Embryonic facial prominence (tissue), 1 donor: ENCODE measurements at regions not wholly inside any gene's neighbourhood (a gene's known extent, or its start where the extent isn't known, plus 50 kb on each side); places are given as distances from the start of the nearest gene placed in this dataset.
"Not testable (repeated sequence)": the region's sequence is repeated elsewhere in the genome, so short reads cannot be mapped to it uniquely, and the experiment has no call there.

Experiments used
- DNase-seq: peaks from one replicate; pipeline ENCODE4 v3.0.0-alpha.2; 2016; ENCODE audit errors: extremely low spot score

DNA sequence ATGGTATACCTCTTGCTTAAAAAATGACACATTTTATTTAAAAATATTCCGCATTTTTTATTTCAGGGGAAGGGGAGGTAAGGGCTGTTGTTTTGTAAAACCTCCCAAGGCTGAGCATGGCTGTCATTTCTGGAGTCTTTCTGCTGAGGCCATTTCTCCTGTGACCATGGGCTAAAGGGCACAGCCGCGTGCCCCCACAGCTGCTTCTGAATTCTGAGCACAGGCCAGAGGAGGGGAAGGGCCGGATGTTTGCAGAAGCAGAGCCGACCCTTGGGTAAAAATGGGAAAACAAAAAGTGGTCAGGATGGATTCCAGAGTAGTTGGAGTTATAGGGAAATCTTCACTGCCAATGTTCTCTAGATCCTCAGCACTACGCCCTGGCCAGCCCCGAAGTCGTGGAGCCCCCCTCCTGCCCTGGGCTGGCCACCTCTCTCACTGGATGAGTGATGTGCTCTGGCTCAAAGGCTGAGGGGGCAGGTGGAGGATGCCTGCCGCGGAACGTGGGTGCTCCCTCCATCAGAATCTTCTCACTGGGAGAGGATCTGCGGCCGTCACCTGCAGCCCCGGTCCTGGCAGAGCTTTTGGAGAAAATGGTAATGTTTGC lies 131.3 kb upstream of the ZEB1 start:
- no peak for DNase-seq

DNA sequence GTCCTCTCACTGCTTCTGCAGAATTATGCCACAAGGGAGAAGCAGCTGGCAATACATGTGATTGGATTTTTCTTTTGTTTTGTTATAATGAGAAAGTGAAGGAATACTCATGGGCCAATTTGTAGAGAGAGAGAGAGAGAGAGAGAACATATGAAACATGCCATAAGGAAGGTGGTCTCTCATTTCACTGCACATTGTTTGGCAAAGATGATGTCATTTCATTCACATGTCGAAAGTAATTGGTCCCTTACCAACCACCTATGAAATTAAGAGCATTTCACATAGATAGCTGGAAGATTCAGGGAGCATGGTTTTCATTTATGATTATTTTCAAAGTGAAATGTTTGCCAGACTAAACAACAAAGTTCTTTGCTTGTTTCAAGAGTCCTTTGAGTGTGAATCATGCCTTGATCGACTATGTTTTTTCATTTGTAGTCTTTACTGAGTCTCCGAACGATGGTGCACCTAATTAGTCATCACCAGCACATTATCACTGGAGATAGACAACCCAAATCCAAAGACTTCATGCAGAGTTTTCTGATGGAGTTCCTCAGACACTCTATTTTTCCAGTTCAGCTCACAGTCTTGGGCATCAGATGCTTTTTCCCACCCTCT lies 130.1 kb upstream of the ZEB1 start:
- no peak for DNase-seq

DNA sequence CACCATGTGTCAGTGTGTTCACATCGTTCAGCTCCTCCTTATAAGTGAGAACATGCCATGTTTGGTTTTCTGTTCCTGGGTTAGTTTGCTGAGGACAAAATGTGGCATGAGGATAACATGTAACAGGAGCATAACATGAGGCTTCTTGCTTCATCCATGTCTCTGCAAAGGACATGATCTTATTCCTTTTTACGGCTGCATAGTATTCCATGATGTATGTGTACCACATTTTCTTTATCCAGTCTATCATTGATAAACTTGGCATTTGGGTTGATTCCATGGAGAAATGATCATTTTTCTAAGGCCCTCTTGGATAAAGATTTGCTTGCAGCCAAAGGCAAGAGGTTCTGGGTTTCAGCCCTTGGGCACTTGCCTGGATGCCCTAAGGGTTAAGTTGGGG lies 128.5 kb upstream of the ZEB1 start:
- DNase-seq, result no peak

DNA sequence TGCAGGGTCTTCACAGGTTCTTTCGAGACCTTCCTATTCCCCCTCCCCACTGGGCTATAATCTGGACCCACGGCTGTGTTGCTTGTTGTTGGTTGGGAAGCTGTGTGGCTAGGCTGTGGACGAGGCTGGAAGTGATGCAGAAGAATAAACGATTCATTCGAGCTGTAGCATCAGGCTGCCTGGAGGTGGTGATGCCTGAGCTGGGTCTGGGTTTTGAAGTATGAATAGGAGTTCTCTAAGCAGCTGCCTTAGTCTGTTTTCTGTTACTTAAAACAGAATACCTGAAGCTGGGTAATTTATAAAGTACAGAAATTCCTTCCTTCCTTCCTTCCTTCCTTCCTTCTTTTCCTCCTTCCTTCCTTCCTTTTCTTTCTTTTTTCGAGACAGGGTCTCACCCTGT lies 126.5 kb upstream of the ZEB1 start:
- no peak for DNase-seq

DNA sequence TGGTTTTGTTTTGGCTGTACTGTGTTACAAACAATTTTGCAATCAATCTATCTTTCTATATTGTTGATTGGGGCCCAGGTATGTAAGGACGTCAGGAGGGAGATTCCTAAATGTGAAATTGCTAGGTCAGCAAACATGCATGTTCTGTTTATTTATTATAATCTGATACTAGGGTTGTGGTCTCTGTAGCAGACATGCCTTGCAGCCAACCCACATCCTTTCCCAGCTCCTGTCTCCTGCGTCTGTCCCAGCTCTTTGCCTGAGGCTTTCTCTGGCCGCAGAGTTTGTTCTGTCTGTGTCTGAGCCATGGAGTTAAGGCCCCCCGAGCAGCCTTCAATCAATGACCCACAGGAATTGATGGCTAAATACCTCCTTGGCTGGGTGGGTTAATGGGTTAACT lies 124.0 kb upstream of the ZEB1 start:
- peak; percentile 18 for DNase-seq

DNA sequence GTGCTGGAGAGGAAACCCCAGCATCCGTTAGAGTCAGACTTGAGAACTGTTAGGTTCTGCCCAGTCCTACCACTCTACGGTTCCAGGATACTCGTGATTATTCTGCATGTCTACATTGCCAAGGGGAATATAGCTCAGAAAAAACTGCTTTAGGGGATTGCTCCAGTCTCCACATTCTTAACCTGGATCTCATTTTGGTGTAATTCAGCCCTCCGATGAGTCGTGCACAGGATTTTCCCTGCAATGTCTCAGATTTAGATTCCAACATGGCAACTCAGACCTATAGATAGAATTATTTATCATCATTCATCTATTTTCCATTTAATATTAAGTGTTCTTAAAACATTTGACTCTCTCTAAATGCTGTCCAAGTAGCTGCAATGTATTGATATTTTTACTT lies 121.1 kb upstream of the ZEB1 start:
- DNase-seq, result no peak

DNA sequence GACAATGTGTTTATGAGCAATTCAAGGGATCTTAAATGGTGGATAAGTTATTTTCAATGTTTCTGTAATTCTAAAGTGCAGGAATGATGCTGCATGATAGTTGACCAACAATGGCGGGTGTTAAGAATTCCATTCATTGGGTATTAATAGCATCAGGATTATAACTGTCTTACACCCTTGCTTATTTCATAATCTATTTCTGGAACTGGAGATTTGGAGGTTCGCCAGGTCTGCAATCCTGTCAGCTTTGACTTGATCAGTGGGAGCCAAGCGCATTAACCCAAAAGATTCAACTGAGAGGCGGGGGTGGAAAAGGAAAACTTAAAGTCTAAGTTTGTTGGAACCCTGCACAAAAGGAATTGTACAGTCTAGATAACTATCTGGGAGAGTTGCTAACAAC lies 114.9 kb upstream of the ZEB1 start:
- DNase-seq, result no peak

DNA sequence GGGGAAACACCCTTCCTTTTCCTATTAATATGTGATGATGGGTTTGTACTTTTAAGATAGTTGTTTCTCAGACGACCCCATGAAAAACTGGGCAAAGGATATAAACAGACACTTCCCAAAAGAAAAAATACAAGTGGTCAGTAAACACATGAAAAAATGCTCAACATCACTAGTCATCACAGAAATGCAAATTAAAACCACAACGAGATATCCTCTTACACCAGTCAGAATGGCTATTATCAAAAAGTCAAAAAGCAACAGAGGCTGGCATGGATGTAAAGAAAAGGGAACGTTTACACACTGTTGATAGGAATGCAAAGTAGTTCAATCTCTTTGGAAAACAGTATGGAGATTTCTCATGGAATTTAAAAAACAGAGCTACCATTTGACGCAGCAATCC lies 111.4 kb upstream of the ZEB1 start:
- DNase-seq, result no peak

DNA sequence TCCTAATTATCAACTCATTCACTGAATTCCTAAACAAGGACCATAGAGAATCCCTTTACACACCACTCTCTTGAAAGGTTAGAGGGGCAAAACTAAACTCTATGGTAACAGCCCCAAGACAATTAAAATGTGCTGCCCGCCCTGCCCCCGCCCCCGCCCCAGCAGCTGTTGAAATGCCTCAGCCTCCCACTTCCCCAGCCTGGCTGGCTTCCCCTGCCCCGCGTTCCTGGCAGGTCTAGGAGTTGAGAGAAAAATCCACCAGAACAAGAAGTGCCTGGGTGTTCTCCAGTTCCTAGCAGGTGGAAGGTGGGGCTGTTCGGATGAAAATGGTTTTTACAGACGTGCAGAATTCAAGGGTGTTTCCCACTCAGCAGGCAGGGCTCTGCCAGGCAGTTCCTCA lies 109.5 kb upstream of the ZEB1 start:
- DNase-seq, result no peak

DNA sequence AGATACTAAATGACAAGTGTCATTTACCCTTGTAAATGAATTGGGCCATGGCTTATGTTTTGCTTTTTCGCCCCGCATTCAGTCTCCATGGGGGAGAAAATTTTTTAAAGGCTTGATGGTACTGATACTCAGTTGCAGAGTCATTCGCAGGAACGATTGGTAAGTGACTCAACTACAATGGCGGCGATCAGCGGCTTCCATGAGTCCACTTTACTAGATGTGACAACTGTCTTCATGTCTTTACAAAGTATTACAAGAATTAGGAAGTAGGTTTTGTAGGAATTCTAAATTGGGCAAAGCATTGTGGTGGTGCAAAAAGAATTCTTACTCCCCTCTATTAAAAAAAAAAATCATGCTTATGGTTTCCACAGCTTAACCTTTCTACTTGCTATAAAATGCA lies 108.8 kb upstream of the ZEB1 start:
- DNase-seq, result no peak

DNA sequence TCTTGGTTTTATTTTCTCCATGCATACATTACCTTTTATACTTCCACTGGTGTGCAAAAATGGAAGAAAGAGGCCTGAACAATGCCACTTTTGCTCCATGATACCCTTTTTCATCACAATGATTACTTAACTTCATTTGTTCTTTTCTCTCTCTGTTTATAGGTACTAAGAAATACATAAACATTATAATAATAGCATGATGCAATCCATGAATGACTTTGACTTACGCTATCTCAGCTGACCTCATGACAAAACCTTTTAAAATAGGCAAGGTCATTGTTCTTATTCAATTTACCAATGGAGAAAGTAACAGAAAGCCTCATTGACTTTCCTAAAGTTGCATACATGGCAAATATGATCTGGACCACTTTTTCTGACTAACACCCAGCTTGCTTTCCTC lies 105.1 kb upstream of the ZEB1 start:
- DNase-seq, result no peak

DNA sequence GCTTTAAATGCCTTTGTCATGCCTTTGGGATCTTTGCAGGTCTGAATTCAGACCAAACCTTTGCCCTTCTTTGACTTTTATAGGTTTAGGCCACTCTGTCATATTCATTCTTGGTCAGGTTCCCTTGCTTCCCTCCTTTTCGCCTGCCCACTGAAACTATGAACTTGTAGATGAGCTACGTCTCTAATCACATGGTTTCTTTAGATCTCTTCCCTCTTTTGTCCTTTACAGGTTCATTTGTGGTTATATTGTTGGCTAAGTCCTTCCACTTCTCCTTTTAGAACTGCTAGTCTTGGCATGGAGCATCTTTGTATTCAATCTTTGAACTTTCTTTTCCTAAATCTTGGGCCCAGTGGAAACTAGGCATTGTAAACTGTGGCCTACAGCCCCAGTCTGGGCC lies 104.0 kb upstream of the ZEB1 start:
- no peak for DNase-seq

DNA sequence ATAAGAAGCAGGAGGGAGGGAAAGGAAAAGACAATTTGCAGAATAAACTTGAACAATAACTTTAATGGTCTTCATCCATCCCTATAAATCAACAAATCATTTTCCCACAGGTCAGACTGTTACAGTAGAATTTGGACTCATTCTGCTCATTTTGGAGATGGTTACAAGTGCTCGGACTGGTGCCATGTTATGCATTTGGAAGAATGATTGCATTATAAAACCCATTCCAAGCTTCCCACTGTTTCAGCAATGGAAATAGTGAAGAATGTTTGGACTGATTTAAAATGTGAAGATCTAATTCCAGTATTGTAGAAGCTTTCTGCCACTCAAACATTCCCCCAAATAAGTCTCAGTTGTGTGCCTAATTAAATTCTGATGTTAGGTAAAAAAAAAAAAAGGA lies 99.7 kb upstream of the ZEB1 start:
- DNase-seq, result no peak

DNA sequence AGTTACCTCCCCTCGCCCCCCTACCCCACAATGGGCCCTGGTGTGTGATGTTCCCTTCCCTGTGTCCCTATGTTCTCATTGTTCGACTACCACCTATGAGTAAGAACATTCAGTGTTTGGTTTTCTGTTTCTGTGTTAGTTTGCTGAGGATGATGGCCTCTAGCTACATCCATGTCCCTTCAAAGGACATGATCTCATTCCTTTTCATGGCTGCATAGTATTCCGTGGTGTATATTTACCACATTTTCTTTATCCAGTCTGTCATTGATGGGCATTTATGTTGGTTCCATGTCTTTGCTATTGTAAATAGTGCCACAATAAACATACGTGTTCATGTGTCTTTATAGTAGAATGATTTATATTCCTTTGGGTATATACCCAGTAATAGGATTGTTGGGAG lies 90.2 kb upstream of the ZEB1 start:
- DNase-seq, result not testable (repeated sequence)

DNA sequence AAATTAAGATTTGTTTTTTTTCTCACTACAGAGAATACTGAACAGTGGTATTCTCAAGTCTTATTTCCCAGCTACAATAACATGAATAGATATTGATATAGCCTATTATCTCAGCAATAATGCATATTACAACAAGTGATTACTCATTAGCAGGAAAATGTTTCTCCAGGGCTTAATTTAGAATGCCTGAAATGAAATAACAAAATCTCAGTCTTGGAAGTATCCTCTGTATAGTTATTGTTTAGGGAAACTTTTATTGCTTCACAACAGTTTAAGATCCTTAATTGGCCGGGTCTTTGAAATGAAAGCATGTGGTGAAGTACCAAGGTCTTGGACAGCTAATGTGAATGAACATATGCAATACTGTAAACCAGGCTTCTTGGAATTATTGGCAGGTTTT lies 79.1 kb upstream of the ZEB1 start:
- no peak for DNase-seq

DNA sequence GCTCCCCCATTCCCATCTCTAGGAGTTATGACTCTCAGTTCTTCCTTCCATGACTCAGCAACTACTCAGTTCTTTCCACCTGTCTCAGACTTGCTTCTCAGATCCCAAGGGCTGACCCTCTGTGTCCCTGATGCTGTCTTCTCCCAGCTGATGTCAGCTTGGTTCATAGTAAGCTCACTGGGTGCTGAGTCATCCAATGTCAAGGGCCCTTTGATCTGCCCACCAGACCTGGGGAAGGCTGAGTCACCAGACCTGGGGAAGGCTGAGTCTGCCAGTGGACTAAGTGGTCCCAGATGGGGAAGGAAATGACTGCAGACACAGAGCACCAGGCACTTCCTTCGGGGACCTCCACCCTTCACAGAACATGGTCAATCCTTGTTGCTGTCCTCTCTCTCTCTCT lies 76.1 kb upstream of the ZEB1 start:
- no peak for DNase-seq

DNA sequence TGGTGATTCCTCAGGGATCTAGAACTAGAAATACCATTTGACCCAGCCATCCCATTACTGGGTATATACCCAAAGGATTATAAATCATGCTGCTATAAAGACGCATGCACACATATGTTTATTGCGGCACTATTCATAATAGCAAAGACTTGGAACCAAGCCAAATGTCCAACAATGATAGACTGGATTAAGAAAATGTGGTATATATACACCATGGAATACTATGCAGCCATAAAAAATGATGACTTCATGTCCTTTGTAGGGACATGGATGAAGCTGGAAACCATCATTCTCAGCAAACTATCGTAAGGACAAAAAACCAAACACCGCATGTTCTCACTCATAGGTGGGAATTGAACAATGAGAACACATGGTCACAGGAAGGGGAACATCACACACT lies 67.9 kb upstream of the ZEB1 start:
- not testable (repeated sequence) for DNase-seq

DNA sequence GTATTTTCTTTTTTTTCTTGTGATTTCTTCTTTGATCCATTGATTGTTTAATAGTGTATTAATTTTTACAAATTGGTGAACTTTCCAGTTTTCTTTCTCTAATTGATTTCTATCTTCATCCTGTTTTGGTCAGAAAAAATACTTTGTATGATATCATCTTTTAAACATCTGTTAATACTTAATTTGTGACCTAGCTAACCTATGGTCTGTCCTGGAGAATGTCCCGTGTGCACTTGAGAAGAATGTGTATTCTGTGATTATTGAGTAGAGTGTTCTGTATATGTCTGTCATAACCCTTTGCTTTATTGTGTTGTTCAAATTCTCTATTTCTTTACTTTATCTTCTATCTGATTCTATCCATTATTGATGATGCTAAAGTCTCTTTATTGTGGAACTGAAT lies 65.8 kb upstream of the ZEB1 start:
- DNase-seq, result no peak

DNA sequence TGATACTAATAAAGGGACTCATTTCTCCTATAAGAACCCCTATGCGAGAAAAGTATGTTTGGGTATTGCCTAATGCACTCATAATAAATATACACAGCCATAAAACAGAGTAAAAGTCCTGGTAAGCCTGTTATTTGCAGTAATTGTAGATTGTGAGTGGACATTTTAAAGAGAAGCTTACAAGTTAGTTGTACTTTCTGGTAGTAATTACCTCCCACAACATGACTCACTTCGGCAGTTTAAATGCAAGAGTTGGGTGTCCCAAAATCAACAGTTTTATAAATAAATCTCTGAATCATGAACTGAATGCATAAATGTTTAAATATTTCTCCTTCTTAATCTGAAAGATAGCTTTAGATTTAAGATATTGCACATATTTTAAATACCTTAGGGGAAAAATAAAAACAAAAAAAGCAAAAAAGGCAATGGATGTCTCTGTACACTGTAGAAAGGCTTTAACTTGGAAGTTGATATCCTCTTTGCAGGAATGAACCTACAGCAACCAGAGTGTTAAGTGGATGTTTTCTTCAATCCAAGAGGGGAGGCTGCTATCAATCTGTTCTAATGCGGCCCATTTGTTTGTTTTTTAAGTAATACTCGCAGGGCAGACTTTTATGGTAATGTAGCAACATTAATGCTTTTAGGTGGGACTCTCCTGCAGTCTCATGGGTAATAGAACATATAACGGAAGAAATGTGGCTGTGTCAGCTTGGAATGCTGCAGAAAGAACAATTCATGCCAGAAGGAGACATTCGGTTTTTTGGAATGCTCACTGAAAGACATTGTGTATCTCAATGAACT lies 57.3 kb upstream of the ZEB1 start:
- no peak for DNase-seq

DNA sequence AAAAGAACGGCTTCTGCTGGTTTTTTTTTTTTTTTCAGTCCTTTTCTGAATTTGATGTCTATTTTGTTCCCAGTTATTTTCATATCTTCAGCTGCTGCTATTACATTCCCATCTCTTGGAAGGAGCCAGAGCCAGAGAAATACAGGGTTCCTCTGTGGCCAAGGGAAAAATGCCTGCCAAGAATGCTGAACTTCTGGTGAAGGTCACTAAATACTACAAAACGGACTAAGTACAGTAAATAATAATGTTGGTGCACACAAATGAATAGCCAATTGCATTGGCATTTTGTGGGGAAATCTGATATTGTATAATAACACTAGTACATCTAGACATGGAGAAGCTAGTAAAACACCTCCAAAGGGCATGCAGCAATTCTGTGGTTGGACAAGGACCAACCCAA lies 56.3 kb upstream of the ZEB1 start:
- DNase-seq, result no peak

DNA sequence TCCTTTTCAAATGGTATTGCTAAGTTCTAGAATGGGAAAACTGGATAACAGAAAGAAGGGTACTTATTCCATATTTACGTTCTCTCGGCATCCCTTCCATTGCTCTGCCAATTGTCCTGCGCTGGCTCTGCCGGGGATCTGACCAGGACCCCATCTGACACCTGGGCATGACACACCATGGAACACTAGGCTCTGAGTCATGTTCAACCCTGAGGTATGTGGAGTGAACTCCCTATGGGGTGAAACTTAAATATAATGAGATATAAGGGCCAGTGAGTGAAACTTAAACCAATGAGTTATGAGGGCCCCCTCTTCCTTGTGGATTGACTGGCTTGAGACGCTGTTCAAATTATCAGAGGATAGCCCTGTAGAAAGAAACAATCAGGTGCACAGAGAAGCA lies 55.1 kb upstream of the ZEB1 start:
- DNase-seq, result no peak

DNA sequence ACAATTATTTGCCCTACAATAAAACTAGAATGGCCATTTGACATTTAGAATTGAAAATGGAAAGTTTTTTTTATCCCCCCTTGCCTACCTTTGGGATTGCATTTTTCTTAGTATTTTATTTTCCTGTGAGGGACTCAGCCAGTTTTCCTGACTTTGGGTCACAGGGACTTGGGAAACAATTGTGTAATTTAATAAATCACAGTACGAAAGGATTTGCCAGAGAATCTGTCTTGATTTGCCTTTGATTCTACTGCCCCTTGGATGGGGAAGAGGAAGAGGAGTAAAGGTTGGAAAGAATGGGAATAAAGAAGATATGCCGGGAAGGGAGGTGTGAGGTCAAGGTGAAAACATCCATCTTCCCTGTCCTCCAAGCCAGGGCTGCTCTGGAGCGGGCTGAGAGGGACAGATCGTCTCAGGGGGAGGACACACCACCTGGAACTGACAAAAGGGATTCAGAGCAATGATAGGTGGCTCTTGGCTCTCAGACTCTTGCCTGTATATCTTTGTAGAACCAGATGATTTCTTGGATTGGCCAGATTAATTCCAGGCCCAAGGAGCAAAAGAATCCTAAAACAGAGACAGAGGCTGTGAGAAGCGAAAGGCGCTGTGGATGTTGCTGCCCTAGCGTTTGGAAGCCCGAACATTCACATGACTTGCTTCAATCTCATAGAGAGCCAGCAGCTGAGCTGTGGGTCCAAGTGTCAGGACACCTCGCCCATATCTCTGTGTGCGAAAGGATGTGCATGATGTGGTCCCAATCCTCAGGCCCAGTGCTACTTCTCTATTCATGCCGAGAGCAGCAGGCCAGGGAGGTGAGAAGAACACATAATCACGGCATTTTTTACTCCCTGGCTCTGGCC lies 50.3 kb upstream of the ZEB1 start:
- no peak for DNase-seq
